Stimulated activated CD8-positive, alpha-beta memory T cell treated with anti-CD3 and anti-CD28 coated beads, Interleukin-15, amount 100 ng/mL, for 48 hours (primary cell): ENCODE measurements at regions not wholly inside any gene's neighbourhood (a gene's known extent, or its start where the extent isn't known, plus 50 kb on each side); places are given as distances from the start of the nearest gene placed in this dataset.

Experiments
- DNase-seq, 2 donors: peaks; one replicate each; pipeline ENCODE4 v3.0.0-alpha.2; 2020; ENCODE audit warnings: low read depth in 2 of 2

- DNase-seq, result no peak
Measured at GRCh38 chr1:80917225-80917624, 883.5 kb upstream of the ADGRL2 start.

- DNase-seq, result no peak
Measured at GRCh38 chr1:80915491-80915890, 885.2 kb upstream of the ADGRL2 start.

- DNase-seq, result no peak
Measured at GRCh38 chr1:80910426-80910825, 890.3 kb upstream of the ADGRL2 start.

GRCh38 chr1:80909172-80909784, 891.5 kb upstream of the ADGRL2 start:
- no peak for DNase-seq

GRCh38 chr1:80896781-80897356, 903.9 kb upstream of the ADGRL2 start:
- DNase-seq, result no peak

- DNase-seq, result no peak
Measured at GRCh38 chr1:80894921-80895320, 905.8 kb upstream of the ADGRL2 start.

- DNase-seq, result no peak
Measured at GRCh38 chr1:80893115-80893514, 907.6 kb upstream of the ADGRL2 start.

GRCh38 chr1:80892539-80892938, 908.2 kb upstream of the ADGRL2 start:
- no peak for DNase-seq

- no peak for DNase-seq
Measured at GRCh38 chr1:80891871-80892270, 908.9 kb upstream of the ADGRL2 start.

- no peak for DNase-seq
Measured at GRCh38 chr1:80882553-80882952, 918.2 kb upstream of the ADGRL2 start.

- DNase-seq, result no peak
Measured at GRCh38 chr1:80878343-80878742, 922.4 kb upstream of the ADGRL2 start.

GRCh38 chr1:80876035-80876434, 924.7 kb upstream of the ADGRL2 start:
- no peak for DNase-seq

GRCh38 chr1:80869299-80869698, 931.4 kb upstream of the ADGRL2 start:
- DNase-seq, result no peak

GRCh38 chr1:80847904-80848303, 952.8 kb upstream of the ADGRL2 start:
- DNase-seq, result no peak

- no peak for DNase-seq
Measured at GRCh38 chr1:80846966-80847365, 953.8 kb upstream of the ADGRL2 start.

GRCh38 chr1:80842796-80843195, 957.9 kb upstream of the ADGRL2 start:
- no peak for DNase-seq

GRCh38 chr1:80841261-80841660, 959.5 kb upstream of the ADGRL2 start:
- DNase-seq, result no peak

- no peak for DNase-seq
Measured at GRCh38 chr1:80837066-80837465, 963.7 kb upstream of the ADGRL2 start.

- DNase-seq, result no peak
Measured at GRCh38 chr1:80836505-80836904, 964.2 kb upstream of the ADGRL2 start.

- DNase-seq, result no peak
Measured at GRCh38 chr1:80827666-80828065, 973.1 kb upstream of the ADGRL2 start.

- no peak for DNase-seq
Measured at GRCh38 chr1:80825067-80825466, 975.7 kb upstream of the ADGRL2 start.

GRCh38 chr1:80818211-80818610, 982.5 kb upstream of the ADGRL2 start:
- no peak for DNase-seq

- no peak for DNase-seq
Measured at GRCh38 chr1:80807981-80808380, 992.8 kb upstream of the ADGRL2 start.

- DNase-seq, result no peak
Measured at GRCh38 chr1:80806431-80806830, 994.3 kb upstream of the ADGRL2 start.
